GM18520 (cell line): ENCODE measurements at regions not wholly inside any gene's neighbourhood (a gene's known extent, or its start where the extent isn't known, plus 50 kb on each side); places are given as distances from the start of the nearest gene placed in this dataset.

Experiments used
- ATAC-seq: cut with Tn5 transposase; IDR thresholded peaks from one replicate; pipeline ENCODE4 v1.9.1; 2021; ENCODE audit not compliant: unreplicated experiment

GRCh38 chr11:92317222-92317621 lies 92.6 kb downstream of the FAT3 start:
- no peak for ATAC-seq

- ATAC-seq = no peak
Observed at GRCh38 chr11:92317721-92318120, 93.1 kb downstream of the FAT3 start.

DNA sequence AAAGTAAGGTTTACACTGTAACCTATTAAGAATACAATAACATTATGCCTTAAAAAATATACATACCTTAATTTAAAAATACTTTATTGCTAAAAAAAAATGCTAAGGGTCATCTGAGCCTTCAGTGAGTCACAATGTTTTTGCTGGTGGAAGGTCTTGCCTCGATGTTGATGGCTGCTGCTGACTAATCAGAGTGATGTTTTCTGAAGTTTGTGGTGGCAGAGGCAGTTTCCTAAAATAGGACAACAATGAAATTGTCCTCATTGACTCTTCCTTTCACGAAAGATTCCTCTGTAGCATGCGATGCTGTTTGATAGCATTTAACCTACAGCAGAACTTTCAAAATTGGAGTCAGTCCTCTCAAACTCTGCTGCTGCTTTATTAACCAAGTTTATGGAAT lies 97.6 kb downstream of the FAT3 start:
- ATAC-seq = no peak

DNA sequence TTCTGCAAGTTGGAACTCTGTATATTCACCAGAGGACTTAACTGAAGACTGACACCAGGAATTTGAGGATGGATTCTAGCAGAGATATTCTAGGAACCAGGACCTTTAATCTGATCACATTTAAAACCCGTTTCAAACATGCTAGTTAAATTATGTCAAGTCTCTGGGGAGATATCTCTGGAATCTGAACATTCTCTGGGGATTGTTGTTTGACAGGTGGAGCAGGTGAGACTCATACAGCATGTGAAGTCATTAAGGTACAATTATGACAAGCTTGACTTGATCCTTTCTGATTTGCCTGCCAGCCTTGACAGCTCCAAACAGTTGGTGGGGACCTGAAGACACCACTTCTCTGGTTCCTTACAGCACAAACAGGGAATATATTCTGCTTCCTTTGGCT lies 100.3 kb downstream of the FAT3 start:
- ATAC-seq = no peak

DNA sequence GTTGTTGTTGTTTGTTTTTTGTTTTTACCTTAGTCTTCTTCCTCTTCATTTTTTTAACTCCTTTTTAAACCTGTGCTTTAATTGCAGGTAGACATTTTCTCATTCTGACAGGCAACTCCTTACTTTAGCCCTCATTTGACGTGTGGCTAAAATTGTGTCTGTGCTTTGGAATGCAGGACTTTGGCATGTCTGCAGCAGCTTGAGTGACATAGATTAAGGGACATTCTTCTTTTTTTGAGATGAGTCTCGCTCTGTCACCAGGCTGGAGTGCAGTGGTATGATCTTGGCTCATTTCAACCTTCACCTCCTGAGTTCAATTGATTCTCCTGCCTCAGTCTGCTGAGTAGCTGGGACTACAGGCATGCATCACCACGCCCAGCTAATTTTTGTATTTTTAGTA lies 100.8 kb downstream of the FAT3 start:
- no peak for ATAC-seq

DNA sequence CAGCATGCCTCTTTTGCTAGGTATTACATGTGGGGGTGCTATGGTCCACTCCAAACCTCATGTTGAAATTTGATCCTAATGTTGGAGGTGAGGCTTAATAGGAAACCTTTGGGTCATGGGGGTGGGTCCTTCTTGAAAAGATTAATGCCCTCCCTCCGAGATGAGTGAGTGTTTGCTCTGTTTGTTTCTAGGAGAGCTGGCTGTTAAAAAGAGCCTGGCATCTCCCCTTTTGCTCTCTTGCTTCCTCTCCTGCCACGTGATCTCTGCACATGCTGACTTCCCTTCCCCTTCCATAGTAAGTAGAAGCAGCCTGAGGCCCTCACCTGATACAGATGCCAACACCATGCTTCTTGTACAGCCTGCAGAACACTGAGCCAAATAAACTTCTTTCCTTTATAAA lies 104.5 kb downstream of the FAT3 start:
- ATAC-seq = no peak

DNA sequence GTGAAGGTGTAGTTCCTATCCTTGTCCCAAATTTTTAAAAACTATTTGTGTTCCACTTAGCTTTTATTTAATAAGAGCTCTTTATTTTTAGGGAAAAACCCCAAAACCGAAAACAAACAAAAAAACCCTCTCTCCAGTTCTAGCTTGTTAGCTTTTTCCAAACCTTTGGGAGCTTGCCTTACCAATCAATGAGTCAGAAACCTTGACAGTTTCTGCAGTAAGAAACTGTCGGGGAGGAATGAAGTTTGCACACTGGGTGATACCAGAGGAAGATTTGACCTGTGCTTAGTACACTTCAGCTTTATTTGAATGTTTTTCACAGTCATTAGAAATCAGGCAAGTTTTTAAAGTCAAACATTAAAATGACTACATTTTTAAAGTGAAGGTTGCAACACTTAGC lies 105.0 kb downstream of the FAT3 start:
- ATAC-seq = no peak

DNA sequence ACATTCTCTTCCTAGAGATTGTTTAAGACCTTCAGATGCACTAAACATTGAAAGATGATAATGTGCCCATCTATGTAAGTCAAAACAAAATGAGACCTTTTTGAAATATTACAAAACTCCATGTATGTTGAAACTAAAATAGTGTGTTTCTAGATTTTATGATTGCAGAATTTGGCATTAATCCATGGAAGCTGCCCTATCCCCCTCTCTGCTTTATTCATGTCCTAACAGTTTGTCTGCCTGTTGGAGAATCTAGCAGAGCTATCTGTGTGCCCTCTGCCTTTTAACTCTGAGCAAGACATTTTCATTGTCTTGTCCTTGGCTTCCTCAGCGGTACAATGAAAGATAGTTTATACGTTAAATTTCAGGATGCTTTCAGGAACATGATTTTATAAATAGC lies 105.5 kb downstream of the FAT3 start:
- no peak for ATAC-seq

- ATAC-seq = no peak
Observed at GRCh38 chr11:92332986-92333385, 108.4 kb downstream of the FAT3 start.

GRCh38 chr11:92340839-92341238 lies 116.2 kb downstream of the FAT3 start:
- no peak for ATAC-seq

DNA sequence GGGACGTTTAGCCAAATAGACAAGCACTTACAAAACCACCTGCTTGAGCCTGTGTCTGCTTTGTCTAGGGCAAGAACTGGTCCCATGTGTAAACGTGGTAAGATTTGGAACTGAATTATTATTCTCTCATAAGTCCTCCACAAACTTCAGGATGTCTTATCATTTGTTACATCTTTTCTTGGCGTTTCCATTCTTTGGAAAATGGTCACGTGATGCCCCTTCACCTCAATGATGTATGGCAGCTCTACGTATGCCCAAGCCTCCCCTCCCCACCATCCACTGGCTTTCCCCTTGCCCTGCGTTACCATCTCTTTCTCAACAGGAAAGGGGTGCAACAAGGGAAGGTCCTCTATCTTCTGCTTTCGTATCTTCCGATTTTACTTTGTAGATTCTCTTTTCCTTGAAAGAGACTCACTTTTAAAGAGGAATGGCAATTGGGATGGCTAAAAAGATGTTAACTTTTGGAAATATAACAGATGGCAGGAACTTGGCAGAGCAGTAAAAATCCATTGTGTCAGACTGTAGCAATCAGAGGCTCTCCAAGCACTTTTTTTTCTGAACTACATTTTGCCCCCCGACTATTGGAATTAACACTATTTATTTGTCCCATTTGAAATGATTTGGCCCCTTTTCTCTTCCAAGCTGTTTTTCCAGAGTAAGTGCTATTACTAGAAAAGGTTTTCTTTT lies 117.6 kb downstream of the FAT3 start:
- no peak for ATAC-seq

DNA sequence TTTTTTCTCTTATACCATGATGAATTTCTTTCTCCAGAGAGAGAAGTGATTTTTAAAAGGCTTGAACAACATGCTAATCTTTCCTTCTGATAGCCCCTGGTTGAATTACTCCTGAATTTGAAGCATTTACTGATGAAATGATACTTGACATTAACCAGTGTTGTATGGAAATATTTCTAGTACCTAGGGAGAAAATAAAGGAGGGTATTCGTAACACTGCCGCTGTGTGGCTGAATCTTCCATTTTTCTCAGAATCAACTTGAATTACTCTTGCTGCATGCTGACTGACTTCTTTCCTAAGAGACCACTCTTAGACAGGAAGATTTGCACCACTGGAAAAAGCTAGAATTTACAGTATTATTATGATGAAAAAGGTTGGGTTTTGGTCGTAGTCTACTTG lies 118.3 kb downstream of the FAT3 start:
- no peak for ATAC-seq

GRCh38 chr11:92346220-92346619 lies 121.6 kb downstream of the FAT3 start:
- no peak for ATAC-seq

DNA sequence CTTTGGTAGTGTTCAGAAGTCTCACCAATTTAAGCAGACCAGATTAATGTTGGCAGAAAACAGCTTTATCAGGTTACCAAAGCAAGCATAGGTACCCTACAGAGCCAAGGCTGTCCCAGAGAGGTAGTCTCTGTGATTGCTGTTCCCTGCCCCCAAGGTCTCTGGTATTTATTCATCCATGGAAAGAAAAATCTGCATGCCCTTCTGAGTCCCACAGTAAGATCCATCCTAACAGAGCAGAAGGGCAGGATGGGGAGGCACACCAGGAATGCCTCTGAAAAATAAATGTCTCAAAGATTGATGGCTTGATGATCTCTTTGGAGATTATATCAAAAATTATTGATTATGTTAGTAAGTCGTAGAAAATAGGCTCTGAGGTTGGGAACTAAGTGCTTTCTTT lies 122.8 kb downstream of the FAT3 start:
- no peak for ATAC-seq

DNA sequence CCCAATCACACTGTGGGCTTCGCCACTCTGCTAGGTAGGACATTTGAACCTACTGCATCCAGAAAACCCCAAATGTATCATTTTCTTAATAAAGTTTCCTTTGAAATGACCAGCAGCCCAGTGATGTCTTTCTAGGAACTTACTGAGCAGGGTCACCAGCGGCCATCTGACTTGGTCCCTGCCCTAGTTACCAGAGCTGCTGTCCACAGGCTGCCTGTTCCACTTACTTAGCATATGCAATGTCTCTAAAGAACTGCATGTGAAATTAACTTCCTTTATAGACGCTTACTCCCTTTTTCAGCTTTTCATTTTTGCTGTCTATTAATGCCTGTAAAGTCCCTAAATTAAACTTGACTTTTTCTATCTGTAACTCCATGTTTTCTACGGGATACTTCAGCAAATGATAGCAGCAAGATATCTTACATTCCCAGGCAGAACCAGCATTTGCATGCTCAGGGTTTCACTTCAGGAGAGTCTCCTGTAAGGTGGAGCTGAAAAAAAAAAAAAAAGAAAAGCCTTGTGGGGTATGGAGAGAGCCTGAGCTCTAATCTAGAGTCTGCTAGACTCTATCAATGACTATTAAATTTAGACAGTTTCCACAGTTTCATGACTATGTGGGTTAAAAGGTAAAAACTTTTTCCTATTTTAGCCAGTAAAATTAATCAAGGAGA lies 125.0 kb downstream of the FAT3 start:
- ATAC-seq = no peak

- no peak for ATAC-seq
Observed at GRCh38 chr11:92357344-92357743, 132.7 kb downstream of the FAT3 start.

DNA sequence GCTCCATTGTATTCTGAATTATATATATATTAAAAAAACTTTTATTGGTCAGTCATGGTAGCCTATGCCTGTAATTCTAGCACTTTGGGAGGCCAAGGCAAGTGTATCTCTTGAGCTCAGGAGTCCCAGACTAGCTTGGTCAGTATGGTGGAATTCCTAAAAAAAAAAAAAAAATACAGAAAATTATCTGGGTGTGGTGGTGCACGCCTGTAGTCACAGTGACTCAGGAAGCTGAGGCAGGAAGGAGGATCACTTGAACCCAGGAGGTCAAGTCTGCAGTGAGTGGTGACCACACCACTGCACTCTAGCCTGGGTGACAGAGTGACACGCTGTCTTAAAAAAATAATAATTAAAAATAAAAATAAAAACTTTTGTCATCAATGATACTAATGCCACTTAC lies 133.2 kb downstream of the FAT3 start:
- ATAC-seq = no peak

DNA sequence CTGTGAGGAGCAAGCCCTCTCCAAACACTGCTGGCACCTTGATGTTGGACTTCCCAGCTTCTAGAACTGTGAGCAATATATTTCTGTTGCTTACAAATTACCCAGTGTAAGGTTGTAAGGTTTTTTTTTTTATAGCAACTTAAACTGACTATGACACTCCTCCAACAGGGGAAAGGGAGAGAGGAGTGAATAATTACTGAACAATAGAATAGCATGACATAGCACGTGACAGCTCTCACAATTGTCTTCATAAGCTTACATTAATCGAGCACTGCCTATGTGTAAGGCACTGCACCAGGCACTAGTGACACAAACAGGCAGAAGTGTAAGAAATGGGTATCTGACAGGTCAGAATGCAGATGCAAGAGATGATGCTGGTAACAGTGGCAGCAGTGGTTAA lies 136.9 kb downstream of the FAT3 start:
- no peak for ATAC-seq

GRCh38 chr11:92362989-92363388 lies 138.4 kb downstream of the FAT3 start:
- ATAC-seq = no peak

- no peak for ATAC-seq
Observed at GRCh38 chr11:92364177-92364576, 139.6 kb downstream of the FAT3 start.

DNA sequence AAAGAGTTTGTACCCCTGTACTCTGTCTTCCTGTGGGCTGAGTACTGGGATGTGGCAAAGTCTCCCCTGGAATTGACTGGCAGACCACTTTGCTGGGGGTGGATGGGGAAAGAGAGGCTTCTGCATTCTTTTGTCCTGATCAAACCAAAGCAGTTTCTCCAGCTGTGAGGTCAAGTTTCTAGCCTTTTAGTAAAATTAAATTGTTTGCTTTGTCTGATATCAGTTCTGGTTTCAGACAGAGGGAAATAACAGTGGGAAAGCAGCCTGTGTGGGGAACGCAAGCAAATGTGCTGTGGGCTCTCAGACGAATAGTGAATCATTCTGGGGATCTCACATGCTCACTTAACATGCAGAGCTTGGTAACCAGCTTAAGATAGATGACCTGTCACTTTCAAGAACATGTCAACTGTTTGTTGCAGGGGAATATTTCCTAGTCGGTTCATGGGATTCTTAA lies 151.6 kb downstream of the FAT3 start:
- no peak for ATAC-seq

DNA sequence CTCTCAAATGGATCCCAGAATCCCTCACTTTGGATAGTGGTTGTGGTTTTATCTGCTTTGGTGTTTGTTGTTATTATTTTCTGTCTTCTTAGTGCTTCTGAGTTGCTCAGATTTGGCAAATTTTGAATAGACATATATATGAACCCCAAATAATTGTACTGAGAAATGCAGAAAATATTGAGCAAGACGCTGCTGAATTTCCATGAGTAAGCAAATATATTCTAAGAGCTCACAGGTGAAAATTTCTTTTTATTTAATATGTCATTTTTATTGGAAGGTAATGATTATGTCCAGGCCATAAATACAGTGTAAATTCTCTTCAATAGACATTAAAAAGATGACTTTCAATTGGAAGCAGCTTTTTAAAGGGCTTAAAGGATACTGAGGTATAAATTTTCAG lies 152.1 kb downstream of the FAT3 start:
- ATAC-seq = no peak

- no peak for ATAC-seq
Observed at GRCh38 chr11:92380882-92381281, 156.3 kb downstream of the FAT3 start.
